Heart left ventricle (tissue), 16 donors: ENCODE measurements at regions not wholly inside any gene's neighbourhood (a gene's known extent, or its start where the extent isn't known, plus 50 kb on each side); places are given as distances from the start of the nearest gene placed in this dataset.

Experiments
- ATAC-seq, 4 donors: fragments of 200-7000 bp; cut with Tn5 transposase; one replicate each; pipeline ENCODE4 v1.9.1; 2020 to 2022; ENCODE audit warnings: moderate library complexity in 4 of 4, mild to moderate bottlenecking in 3 of 4, moderate number of reproducible peaks in 1 of 4
- DNase-seq, 5 donors: peaks; one replicate each; pipeline ENCODE4 v3.0.0-alpha.2; 2020
- H3K27ac ChIP-seq, 12 donors: fragments of 200-600 bp; sonication (generic) in 4 of 12; one replicate each; pipeline versions ENCODE4 v1.5.0 to v1.8.0; 2016 to 2022; ENCODE audit warnings: mild to moderate bottlenecking in 2 of 12
- H3K27me3 ChIP-seq, 9 donors: fragments of 200-600 bp; sonication (generic) in 2 of 9; one replicate each; pipeline versions ENCODE4 v1.5.1 to v1.8.0; 2016 to 2022; ENCODE audit warnings: mild to moderate bottlenecking in 3 of 9
- H3K36me3 ChIP-seq, 9 donors: fragments of 200-600 bp; sonication (generic) in 2 of 9; one replicate each; pipeline versions ENCODE4 v1.5.0 to v1.8.0; 2018 to 2022; ENCODE audit warnings: mild to moderate bottlenecking in 2 of 9
- H3K4me1 ChIP-seq, 12 donors: fragments of 200-600 bp; sonication (generic) in 4 of 12; one replicate each; pipeline versions ENCODE4 v1.5.0 to v1.8.0; 2016 to 2022; ENCODE audit warnings: mild to moderate bottlenecking in 3 of 12
- H3K4me3 ChIP-seq, 12 donors: fragments of 200-600 bp; sonication (generic) in 4 of 12; one replicate each; pipeline versions ENCODE4 v1.5.0 to v1.8.0; 2017 to 2022; ENCODE audit warnings: mild to moderate bottlenecking in 9 of 12, moderate library complexity in 4 of 12
- H3K9me3 ChIP-seq, 12 donors: fragments of 200-600 bp; sonication (generic) in 4 of 12; one replicate each; pipeline versions ENCODE4 v1.5.0 to v1.8.0; 2016 to 2022; ENCODE audit warnings: mild to moderate bottlenecking in 1 of 12
- CTCF ChIP-seq, 12 donors: fragments of 200-600 bp; sonication (generic) in 4 of 12; IDR thresholded peaks; one replicate each; pipeline versions ENCODE4 v1.5.0 to v1.8.0; 2018 to 2022; ENCODE audit warnings: antibody characterized with exemption in 12 of 12, mild to moderate bottlenecking in 5 of 12
- POLR2A ChIP-seq, 2 donors: fragments of 450-650 bp; IDR thresholded peaks; one replicate each; pipeline ENCODE4 v1.6.1; 2017; ENCODE audit warnings: antibody characterized with exemption in 2 of 2, mild to moderate bottlenecking in 2 of 2, moderate library complexity in 2 of 2
- WGBS, 4 donors: extraction: QIAGEN DNeasy Blood & Tissue Kit in 2 of 4; methylation state at CpG; one replicate each; pipeline versions ENCODE4 v1.1.5 to v1.1.7; 2013 to 2018; 5-methylcytosine and 5-hydroxymethylcytosine counted together
- intact Hi-C, 10 donors: fragments of 100-400 bp; cut with DNase I; formaldehyde crosslinking; loops; one replicate each; pipeline versions ENCODE4 v1.11.1 to v1.14.2; 2022
- donor health status: ischemic (EF 13 %, LVEDD 7.1; RV severe dilation, severe dysfunction).
- donor health status: healthy with polysubstance abuse.
- donor health status: DM: no; HTN: yes; CAD: no.
- donor health status: DM: no; HTN: no; CAD: no.
- donor health status: ischemic (EF 25% LVEDD 6.9; RV normal size, moderate dysfunction).
- donor health status: ischemic (EF 25% LVEDD 5.7; RV mildly dilated, moderate dysfunction).
- donor health status: healthy.
- donor health status: DM: yes; HTN: yes; CAD: no.
- donor health status: ischemic (EF 35%, LVEDD 5.7; RV mildly dilated, moderate dysfunction).
- donor health status: nonischemic (EF 11% LVEDD 7.7; RV severe dilation, severe dysfunction).
- donor health status: DM: yes; HTN: yes; CAD: no.
- donor health status: PGD.
- donor health status: ischemic (EF 29% LVEDD 5.4; RV normal size, mild dysfunction).
- donor health status: nonischemic (EF 23%, LVEDD 6.1; RV moderate dilation, normal function).

DNA sequence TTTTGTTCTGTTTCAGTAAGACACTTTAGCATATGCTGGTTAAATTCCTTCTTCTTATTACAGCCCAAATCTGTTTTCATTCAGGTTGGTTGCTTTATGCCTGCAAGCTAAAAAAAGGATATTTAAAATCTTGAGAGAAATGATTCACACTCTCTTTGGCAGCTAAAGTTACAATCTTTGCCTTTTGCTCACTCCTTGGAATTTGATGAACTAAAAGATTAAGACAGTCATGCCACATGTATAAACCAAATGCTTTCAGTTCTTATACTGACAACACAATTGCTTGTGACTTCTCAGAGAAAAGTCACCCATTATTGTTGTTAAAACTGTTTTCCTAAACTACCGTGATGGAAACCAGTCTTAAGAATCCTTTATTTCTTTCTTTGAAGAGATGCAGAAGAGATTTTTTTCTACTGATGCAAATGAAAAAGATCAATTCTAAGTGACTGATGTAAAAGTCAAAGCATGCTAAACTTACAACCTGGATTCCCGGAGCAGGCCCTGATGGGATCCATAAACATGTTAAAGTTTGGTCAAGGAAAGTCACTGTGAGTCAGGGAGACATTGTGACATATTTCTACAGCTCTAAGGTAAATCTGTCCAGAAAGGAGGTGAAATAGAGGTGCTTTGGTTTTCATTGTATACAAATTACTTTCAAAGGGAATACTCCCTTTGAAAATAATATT lies 144.2 kb upstream of the CDH10 start:
- Histone ChIP-seq H3K4me3 (no peak overlapping the region), H3K36me3 (no peaks in the 10 kb centered on the region), H3K27ac (no peak overlapping the region), H3K4me1 (no peaks in the 10 kb centered on the region), H3K9me3 (no peaks in the 10 kb centered on the region), H3K27me3 (no peaks in the 10 kb centered on the region)
- no peak for ATAC-seq
- 62 to 75% (median 69%) methylated on average over 2 of the region's 2 CpGs for WGBS, 4 donors
- no peak for DNase-seq
- intact Hi-C loops, result no loop called here
- TF ChIP-seq CTCF (IDR thresholded peaks at IDR 0.05), result no peak
- TF ChIP-seq POLR2A (IDR thresholded peaks at IDR 0.05), result no peak

GRCh38 chr5:24786108-24786507 lies 141.3 kb upstream of the CDH10 start:
- H3K4me3 ChIP-seq, result no peak overlapping the region
- ATAC-seq, result no peak
- no peaks in the 10 kb centered on the region for H3K4me1 ChIP-seq
- no peak overlapping the region for H3K27ac ChIP-seq
- no peaks in the 10 kb centered on the region for H3K36me3 ChIP-seq
- no peaks in the 10 kb centered on the region for H3K9me3 ChIP-seq
- intact Hi-C loops, result no loop called here
- no peaks in the 10 kb centered on the region for H3K27me3 ChIP-seq
- no peak for DNase-seq
- TF ChIP-seq POLR2A (IDR thresholded peaks at IDR 0.05) (no peak), CTCF (IDR thresholded peaks at IDR 0.05) (no peak)
- WGBS, 4 donors, result 56 to 64% (median 61%) methylated on average over 4 of the region's 4 CpGs

DNA sequence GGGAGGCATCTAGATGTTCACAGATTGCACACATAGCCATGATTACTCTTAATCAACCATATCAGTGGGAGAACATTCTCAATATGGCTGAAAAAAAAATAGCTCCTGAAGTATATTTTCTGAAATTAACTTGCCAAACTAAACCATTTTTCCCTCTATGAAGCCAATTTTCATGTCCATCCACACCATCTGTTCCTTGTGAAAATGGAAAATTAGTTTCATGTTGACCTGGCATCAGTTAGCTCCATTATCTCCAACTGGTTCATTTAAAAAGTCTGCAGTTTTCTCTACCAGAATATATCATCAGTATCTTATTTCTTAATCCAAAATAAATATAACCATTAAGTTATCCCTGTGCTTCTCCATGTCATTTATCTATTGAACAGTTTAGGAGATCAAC lies 138.8 kb upstream of the CDH10 start:
- Histone ChIP-seq H3K27ac (no peak overlapping the region), H3K27me3 (no peaks in the 10 kb centered on the region), H3K4me1 (no peaks in the 10 kb centered on the region), H3K9me3 (no peaks in the 10 kb centered on the region), H3K36me3 (no peaks in the 10 kb centered on the region), H3K4me3 (no peak overlapping the region)
- TF ChIP-seq CTCF (IDR thresholded peaks at IDR 0.05) (no peak), POLR2A (IDR thresholded peaks at IDR 0.05) (no peak)
- intact Hi-C loops, result no loop called here
- DNase-seq (no peak), ATAC-seq (no peak)

GRCh38 chr5:24777392-24777791 lies 132.6 kb upstream of the CDH10 start:
- 90 to 92% (median 92%) methylated on average over 10 of the region's 10 CpGs for WGBS, 4 donors
- TF ChIP-seq POLR2A (IDR thresholded peaks at IDR 0.05) (no peak), CTCF (IDR thresholded peaks at IDR 0.05) (no peak)
- no peak overlapping the region for H3K27ac ChIP-seq
- intact Hi-C loops, result no loop called here
- no peaks in the 10 kb centered on the region for H3K36me3 ChIP-seq
- no peaks in the 10 kb centered on the region for H3K4me1 ChIP-seq
- no peak overlapping the region for H3K4me3 ChIP-seq
- DNase-seq (no peak), ATAC-seq (no peak)
- H3K9me3 ChIP-seq, result no peaks in the 10 kb centered on the region
- H3K27me3 ChIP-seq, result no peaks in the 10 kb centered on the region
